Lower leg skin (tissue), 3 donors: ENCODE measurements at regions not wholly inside any gene's neighbourhood (a gene's known extent, or its start where the extent isn't known, plus 50 kb on each side); places are given as distances from the start of the nearest gene placed in this dataset.

Experiments used
- POLR2A ChIP-seq, 2 donors: fragments of 450-650 bp; IDR thresholded peaks; one replicate each; pipeline ENCODE4 v1.6.1; 2016 to 2017; ENCODE audit warnings: antibody characterized with exemption in 2 of 2, mild to moderate bottlenecking in 1 of 2, moderate library complexity in 1 of 2
- TF ChIP-seq, protein P1 (sequence below), 3 donors: fragments of 450-650 bp; IDR thresholded peaks; one replicate each; pipeline ENCODE4 v1.5.1; 2016; ENCODE audit warnings: antibody characterized with exemption in 3 of 3, mild to moderate bottlenecking in 3 of 3, moderate library complexity in 2 of 3

DNA sequence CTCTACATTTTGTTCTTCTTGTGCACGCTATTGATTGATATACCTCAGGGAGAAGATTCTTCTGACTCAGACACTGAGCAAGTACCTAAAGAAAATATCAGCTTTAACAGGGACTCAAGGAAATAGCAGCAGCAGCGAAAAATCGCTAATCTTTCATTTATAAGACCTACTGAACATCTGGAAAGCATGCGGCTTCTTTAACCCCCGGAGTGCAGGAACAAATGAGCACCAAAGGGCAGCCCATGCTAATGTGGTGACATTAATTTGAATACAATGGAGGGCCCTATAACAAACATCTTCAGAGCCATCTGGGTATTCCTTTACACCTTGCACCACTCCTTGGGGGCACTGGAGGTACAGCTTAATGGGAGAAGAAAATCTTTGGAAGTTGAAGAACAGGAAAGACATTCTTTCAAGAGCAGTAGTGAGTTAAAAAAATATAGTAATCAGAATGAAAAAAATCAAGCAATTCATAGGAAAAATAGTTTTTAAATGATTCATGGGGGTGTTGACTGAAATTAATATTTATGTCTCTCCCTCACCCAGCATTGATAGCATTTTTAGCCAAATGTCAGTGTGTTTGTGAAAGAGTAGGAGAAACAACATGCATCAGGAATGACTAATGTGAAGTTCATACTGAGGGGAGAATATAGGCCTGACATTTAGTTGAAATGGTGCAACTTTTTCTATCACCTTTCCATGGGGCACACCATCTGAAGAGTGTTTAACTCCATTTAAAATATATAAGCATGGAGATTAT is 281.7 kb downstream of the HRH4 start:
- TF ChIP-seq, protein P1, sequence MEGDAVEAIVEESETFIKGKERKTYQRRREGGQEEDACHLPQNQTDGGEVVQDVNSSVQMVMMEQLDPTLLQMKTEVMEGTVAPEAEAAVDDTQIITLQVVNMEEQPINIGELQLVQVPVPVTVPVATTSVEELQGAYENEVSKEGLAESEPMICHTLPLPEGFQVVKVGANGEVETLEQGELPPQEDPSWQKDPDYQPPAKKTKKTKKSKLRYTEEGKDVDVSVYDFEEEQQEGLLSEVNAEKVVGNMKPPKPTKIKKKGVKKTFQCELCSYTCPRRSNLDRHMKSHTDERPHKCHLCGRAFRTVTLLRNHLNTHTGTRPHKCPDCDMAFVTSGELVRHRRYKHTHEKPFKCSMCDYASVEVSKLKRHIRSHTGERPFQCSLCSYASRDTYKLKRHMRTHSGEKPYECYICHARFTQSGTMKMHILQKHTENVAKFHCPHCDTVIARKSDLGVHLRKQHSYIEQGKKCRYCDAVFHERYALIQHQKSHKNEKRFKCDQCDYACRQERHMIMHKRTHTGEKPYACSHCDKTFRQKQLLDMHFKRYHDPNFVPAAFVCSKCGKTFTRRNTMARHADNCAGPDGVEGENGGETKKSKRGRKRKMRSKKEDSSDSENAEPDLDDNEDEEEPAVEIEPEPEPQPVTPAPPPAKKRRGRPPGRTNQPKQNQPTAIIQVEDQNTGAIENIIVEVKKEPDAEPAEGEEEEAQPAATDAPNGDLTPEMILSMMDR (IDR thresholded peaks at IDR 0.05): no peak
- no peak for TF ChIP-seq POLR2A (IDR thresholded peaks at IDR 0.05)
